ENCODE measurements at regions not wholly inside any gene's neighbourhood (a gene's known extent, or its start where the extent isn't known, plus 50 kb on each side); places are given as distances from the start of the nearest gene placed in this dataset.

DNA sequence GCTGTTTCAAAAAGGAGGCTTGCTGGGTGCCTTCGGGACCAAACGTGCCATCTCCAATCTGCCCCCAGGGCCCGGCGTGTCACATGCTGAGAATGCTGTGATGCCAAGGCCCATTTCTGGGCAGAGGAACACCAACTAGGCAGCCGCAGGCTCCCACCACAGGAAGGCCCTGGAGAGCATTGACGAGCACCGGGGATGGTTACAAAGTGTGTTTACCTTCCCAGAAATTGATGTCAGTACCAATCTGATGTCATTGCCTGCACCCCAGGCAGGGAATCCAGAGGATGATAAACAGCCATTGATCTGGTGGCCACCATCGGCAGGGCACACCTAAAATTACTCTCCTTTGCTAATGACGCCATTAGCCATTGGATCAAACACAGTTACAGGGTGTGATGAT lies 418.1 kb upstream of the CDH5 start:
- Histone ChIP-seq H3K4me1 (ENCODE audit: low read depth) (no peaks in the 10 kb centered on the region), H3K9me3 (no peaks in the 10 kb centered on the region), H3K36me3 (ENCODE audit: low read depth) (no peaks in the 10 kb centered on the region), H3K4me3 (no peak overlapping the region)
- intact Hi-C loops (cut with DNase I, micrococcal nuclease): no loop called here
- TF ChIP-seq, protein P1, sequence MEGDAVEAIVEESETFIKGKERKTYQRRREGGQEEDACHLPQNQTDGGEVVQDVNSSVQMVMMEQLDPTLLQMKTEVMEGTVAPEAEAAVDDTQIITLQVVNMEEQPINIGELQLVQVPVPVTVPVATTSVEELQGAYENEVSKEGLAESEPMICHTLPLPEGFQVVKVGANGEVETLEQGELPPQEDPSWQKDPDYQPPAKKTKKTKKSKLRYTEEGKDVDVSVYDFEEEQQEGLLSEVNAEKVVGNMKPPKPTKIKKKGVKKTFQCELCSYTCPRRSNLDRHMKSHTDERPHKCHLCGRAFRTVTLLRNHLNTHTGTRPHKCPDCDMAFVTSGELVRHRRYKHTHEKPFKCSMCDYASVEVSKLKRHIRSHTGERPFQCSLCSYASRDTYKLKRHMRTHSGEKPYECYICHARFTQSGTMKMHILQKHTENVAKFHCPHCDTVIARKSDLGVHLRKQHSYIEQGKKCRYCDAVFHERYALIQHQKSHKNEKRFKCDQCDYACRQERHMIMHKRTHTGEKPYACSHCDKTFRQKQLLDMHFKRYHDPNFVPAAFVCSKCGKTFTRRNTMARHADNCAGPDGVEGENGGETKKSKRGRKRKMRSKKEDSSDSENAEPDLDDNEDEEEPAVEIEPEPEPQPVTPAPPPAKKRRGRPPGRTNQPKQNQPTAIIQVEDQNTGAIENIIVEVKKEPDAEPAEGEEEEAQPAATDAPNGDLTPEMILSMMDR (IDR thresholded peaks at IDR 0.05): no peak
- DNase-seq (no peak), ATAC-seq (no peak)

DNA sequence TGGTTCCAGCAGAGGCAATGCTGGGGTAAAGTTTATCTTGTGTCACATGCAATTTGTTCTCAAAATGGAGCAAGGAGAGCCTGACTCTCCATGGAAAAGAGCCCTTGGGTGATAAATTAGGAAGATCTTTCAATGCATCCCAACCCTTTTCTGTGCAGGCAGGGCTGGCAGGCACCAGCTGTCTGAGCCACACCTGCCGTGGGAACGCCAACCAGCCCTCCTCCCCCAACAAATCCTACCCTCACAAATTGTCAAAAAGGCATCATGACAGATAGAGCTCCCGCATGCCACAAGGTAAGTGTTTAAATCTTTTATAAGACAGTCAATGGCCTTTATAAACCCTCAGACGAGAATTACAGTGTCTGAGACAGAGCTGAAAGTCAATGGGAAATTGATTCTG lies 418.5 kb upstream of the CDH5 start:
- intact Hi-C loops (cut with DNase I, micrococcal nuclease): no loop called here
- Histone ChIP-seq H3K4me3 (no peak overlapping the region), H3K9me3 (no peaks in the 10 kb centered on the region), H3K4me1 (ENCODE audit: low read depth) (no peaks in the 10 kb centered on the region), H3K36me3 (ENCODE audit: low read depth) (no peaks in the 10 kb centered on the region)
- TF ChIP-seq, protein P1 (IDR thresholded peaks at IDR 0.05): no peak
- ATAC-seq: no peak
- DNase-seq: no peak

DNA sequence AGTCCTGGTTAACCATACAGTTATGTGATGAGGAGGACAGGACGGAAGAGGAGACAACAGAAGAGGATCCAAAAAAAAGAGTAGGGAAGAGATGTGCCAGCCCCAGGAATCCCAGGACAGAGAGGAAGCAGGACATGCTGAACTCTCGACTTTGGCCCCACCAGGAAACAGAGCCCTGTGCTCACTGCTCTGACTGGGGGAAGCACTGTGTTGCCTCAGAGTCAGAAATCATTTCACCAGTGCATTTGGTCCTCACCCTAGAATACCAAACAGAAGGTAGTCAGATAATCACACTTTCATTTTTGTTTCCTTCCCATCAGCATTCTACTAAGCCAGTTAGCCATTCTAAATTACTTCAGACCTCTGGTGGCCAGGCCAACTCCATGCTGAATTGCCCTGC lies 421.0 kb upstream of the CDH5 start:
- H3K9me3 ChIP-seq: no peaks in the 10 kb centered on the region
- TF ChIP-seq, protein P1 (IDR thresholded peaks at IDR 0.05): no peak
- no peaks in the 10 kb centered on the region for H3K4me1 ChIP-seq (ENCODE audit: low read depth)
- H3K36me3 ChIP-seq (ENCODE audit: low read depth): no peaks in the 10 kb centered on the region
- ATAC-seq: no peak
- H3K4me3 ChIP-seq: no peak overlapping the region
- no peak for DNase-seq
- intact Hi-C loops (cut with DNase I, micrococcal nuclease): no loop called here

DNA sequence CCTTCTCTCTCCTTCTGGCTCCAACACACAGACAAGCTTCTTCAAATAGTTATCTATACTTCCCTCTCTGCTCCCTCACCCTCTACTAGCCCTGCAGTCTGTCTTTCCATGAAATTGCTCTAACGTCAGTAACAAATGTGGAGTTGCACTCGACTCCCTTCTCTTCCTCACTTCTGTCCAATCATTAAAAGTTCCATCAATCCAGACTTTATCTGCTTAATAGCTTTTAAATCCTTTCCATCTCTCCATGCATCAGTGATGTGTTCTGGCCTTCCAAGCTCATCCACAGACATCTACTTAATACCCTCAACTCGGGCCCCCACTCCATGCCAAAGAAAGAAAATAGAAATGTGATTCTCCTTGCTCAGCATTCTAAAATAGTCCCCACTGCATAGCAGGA lies 422.1 kb upstream of the CDH5 start:
- no peak overlapping the region for H3K4me3 ChIP-seq
- ATAC-seq: no peak
- TF ChIP-seq, protein P1 (IDR thresholded peaks at IDR 0.05): no peak
- no peaks in the 10 kb centered on the region for H3K36me3 ChIP-seq (ENCODE audit: low read depth)
- intact Hi-C loops (cut with DNase I, micrococcal nuclease): no loop called here
- DNase-seq: no peak
- H3K9me3 ChIP-seq: no peaks in the 10 kb centered on the region
- no peaks in the 10 kb centered on the region for H3K4me1 ChIP-seq (ENCODE audit: low read depth)

DNA sequence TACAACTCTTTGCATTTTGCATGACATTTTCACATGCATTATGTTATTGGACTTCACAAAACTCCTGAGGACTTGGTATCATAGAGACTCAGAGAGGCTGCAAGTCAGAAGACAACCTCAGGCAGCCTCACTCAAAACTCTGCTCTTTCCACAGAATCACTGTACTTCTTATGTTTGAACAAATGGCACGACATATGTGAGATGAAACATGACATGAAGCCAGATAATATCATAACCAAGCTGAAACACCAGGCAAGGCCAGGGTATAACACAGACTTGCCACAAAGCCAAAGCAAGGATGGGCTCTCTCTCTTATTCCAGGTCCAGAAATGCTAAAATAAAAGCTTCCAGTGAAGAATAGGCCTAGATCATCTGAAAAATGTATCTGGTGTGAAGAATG lies 425.8 kb upstream of the CDH5 start:
- H3K36me3 ChIP-seq (ENCODE audit: low read depth): no peaks in the 10 kb centered on the region
- TF ChIP-seq, protein P1 (IDR thresholded peaks at IDR 0.05): no peak
- no peak for ATAC-seq
- H3K9me3 ChIP-seq: no peaks in the 10 kb centered on the region
- no peak overlapping the region for H3K4me3 ChIP-seq
- intact Hi-C loops (cut with DNase I, micrococcal nuclease): no loop called here
- no peak for DNase-seq
- no peaks in the 10 kb centered on the region for H3K4me1 ChIP-seq (ENCODE audit: low read depth)

DNA sequence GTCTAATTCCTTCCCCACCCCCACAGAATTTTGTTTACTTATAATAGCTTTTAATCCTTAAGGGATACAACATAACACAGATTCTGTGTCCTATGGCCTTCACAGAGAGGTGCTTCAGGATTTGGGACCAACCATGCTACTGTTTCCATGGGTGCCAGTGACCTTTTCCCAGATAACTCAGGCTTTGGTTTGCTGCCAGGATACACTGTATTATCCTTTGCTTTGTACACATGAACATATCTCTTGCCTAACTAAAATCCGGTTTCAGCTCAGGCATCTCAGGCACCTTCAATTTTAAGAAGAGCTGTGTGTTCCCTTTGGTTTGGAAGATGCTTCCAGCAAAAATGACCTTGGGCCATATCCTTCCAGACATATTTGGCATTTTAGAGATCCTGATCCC lies 428.4 kb upstream of the CDH5 start:
- no peaks in the 10 kb centered on the region for H3K9me3 ChIP-seq
- H3K4me3 ChIP-seq: no peak overlapping the region
- H3K4me1 ChIP-seq (ENCODE audit: low read depth): no peaks in the 10 kb centered on the region
- no peak for DNase-seq
- intact Hi-C loops (cut with DNase I, micrococcal nuclease): no loop called here
- H3K36me3 ChIP-seq (ENCODE audit: low read depth): no peaks in the 10 kb centered on the region
- no peak for ATAC-seq
- TF ChIP-seq, protein P1 (IDR thresholded peaks at IDR 0.05): no peak
